IMR-90 (cell line): ENCODE measurements at regions not wholly inside any gene's neighbourhood (a gene's known extent, or its start where the extent isn't known, plus 50 kb on each side); places are given as distances from the start of the nearest gene placed in this dataset.

Source experiments
- ATAC-seq: fragments of 200-7000 bp; cut with Tn5 transposase; 2 replicates; pipeline ENCODE4 v1.9.1; 2020; ENCODE audit warnings: low read depth, mild to moderate bottlenecking, moderate library complexity
- BruUV-seq: library from RNA; stranded (reverse); fragments of 400-500 nt; replicated peaks from 2 replicates; lab custom pipeline; 2021; lab: Mats Ljungman, UMichigan
- CTCF ChIA-PET: fragments of 300-600 bp; formaldehyde crosslinking; extraction: SDS; loops from one replicate; lab custom pipeline; 2021; ENCODE audit warnings: antibody characterized with exemption; lab: Yijun Ruan, JAX
- POLR2A ChIA-PET: fragments of 300-600 bp; sonication (Branson Sonifier 250); formaldehyde crosslinking; loops from one replicate; lab custom pipeline; 2022; ENCODE audit warnings: antibody characterized with exemption; ENCODE audit not compliant: unreplicated experiment; lab: Charles Lee
- DNase-seq: peaks from one replicate; pipeline ENCODE4 v3.0.0; 2013
- H2AFZ ChIP-seq: replicated peaks from 2 replicates; pipeline ENCODE3; 2013; ENCODE audit warnings: low read length, mild to moderate bottlenecking; ENCODE audit not compliant: poor library complexity
- H2AK5ac ChIP-seq: 2 replicates; pipeline ENCODE4 v1.6.1; 2013; ENCODE audit warnings: low read depth, low read length, inconsistent platforms
- H2AK9ac ChIP-seq: replicated peaks from 2 replicates; pipeline ENCODE3; 2013; ENCODE audit warnings: mild to moderate bottlenecking, low read depth, low read length, moderate library complexity; ENCODE audit not compliant: poor library complexity
- H2BK120ac ChIP-seq: 2 replicates; pipeline ENCODE4 v1.6.1; 2013; ENCODE audit warnings: low read depth, low read length, inconsistent platforms
- H2BK15ac ChIP-seq: 3 replicates; pipeline ENCODE4 v1.6.1; 2013; ENCODE audit warnings: low read depth, low read length, inconsistent platforms
- H2BK20ac ChIP-seq: 2 replicates; pipeline ENCODE4 v1.6.1; 2013; ENCODE audit warnings: low read depth, mild to moderate bottlenecking, inconsistent platforms, low read length, moderate library complexity
- H2BK5ac ChIP-seq: 2 replicates; pipeline ENCODE4 v1.6.1; 2013; ENCODE audit warnings: mild to moderate bottlenecking, low read depth, low read length, inconsistent platforms; ENCODE audit not compliant: poor library complexity, severe bottlenecking
- H3K14ac ChIP-seq: replicated peaks from 2 replicates; pipeline ENCODE4 v1.6.1; 2013; ENCODE audit warnings: low read depth, low read length, inconsistent platforms
- H3K18ac ChIP-seq: 2 replicates; pipeline ENCODE4 v1.6.1; 2013; ENCODE audit warnings: low read depth, low read length, control low read depth
- H3K23ac ChIP-seq: 2 replicates; pipeline ENCODE4 v1.6.1; 2013; ENCODE audit warnings: low read depth, low read length, inconsistent platforms
- H3K27ac ChIP-seq: 2 replicates; pipeline ENCODE4 v1.5.1; 2013; ENCODE audit warnings: mild to moderate bottlenecking, control low read depth, low read length; ENCODE audit not compliant: insufficient read depth
- H3K27me3 ChIP-seq: 2 replicates; pipeline ENCODE4 v1.6.1; 2013; ENCODE audit warnings: low read length; ENCODE audit not compliant: control insufficient read depth, insufficient read depth
- H3K36me3 ChIP-seq: 2 replicates; pipeline ENCODE4 v1.6.1; 2013; ENCODE audit warnings: low read length, mixed read lengths; ENCODE audit not compliant: control insufficient read depth, insufficient read depth
- H3K4ac ChIP-seq: 2 replicates; pipeline ENCODE4 v1.6.1; 2013; ENCODE audit warnings: low read depth, low read length, inconsistent platforms
- H3K4me1 ChIP-seq: 2 replicates; pipeline ENCODE4 v1.6.1; 2013; ENCODE audit warnings: low read length, mixed read lengths; ENCODE audit not compliant: control insufficient read depth, insufficient read depth
- H3K4me2 ChIP-seq: 2 replicates; pipeline ENCODE4 v1.6.1; 2013; ENCODE audit warnings: low read depth, mild to moderate bottlenecking, control low read depth, low read length, moderate library complexity
- H3K4me3 ChIP-seq: 2 replicates; pipeline ENCODE4 v1.5.1; 2013; ENCODE audit warnings: low read depth, mild to moderate bottlenecking, control low read depth, low read length, moderate library complexity; ENCODE audit not compliant: insufficient read depth
- H3K56ac ChIP-seq: 2 replicates; pipeline ENCODE4 v1.6.1; 2013; ENCODE audit warnings: low read length, inconsistent platforms; ENCODE audit not compliant: insufficient read depth; ENCODE audit errors: extremely low read depth
- H3K79me1 ChIP-seq, 2 experiments: 2 replicates each; pipeline ENCODE4 v1.6.1; 2013; ENCODE audit warnings: low read length in 2 of 2, inconsistent platforms in 1 of 2, low read depth in 1 of 2
- H3K9ac ChIP-seq: 2 replicates; pipeline ENCODE4 v1.6.1; 2013; ENCODE audit warnings: low read depth, low read length, control low read depth
- H3K9me1 ChIP-seq: 2 replicates; pipeline ENCODE4 v1.6.1; 2013; ENCODE audit warnings: low read length, inconsistent platforms; ENCODE audit not compliant: insufficient read depth
- H3K9me3 ChIP-seq: 2 replicates; pipeline ENCODE4 v1.6.1; 2013; ENCODE audit warnings: low read length; ENCODE audit not compliant: control insufficient read depth, insufficient read depth
- H4K20me1 ChIP-seq: 2 replicates; pipeline ENCODE4 v1.6.1; 2013; ENCODE audit warnings: low read length, inconsistent platforms; ENCODE audit not compliant: insufficient read depth
- H4K5ac ChIP-seq: 2 replicates; pipeline ENCODE4 v1.6.1; 2013; ENCODE audit warnings: mild to moderate bottlenecking, low read depth, low read length, control low read depth
- H4K8ac ChIP-seq, 2 experiments: 2 replicates each; pipeline ENCODE4 v1.6.1; 2013; ENCODE audit warnings: low read depth in 2 of 2, low read length in 2 of 2, control low read depth in 1 of 2, inconsistent platforms in 1 of 2
- H4K91ac ChIP-seq: 2 replicates; pipeline ENCODE4 v1.6.1; 2013; ENCODE audit warnings: low read depth, low read length, inconsistent platforms; ENCODE audit not compliant: insufficient read depth
- BHLHE40 ChIP-seq: fragments of 150-350 bp; IDR thresholded peaks from 2 replicates; pipeline ENCODE4 v1.6.1; 2016; ENCODE audit warnings: mild to moderate bottlenecking, low read depth, low read length
- CTCF ChIP-seq: conservative IDR thresholded peaks from 2 replicates; pipeline ENCODE4 v1.5.1; 2012; ENCODE audit warnings: mild to moderate bottlenecking, low read depth, low read length, improper control_type of control experiment
- FOS ChIP-seq: fragments of 150-350 bp; IDR thresholded peaks from 2 replicates; pipeline ENCODE4 v1.6.1; 2016; ENCODE audit warnings: low read depth, low read length
- MAFK ChIP-seq: IDR thresholded peaks from 2 replicates; pipeline ENCODE4 v1.6.1; 2012; ENCODE audit warnings: low read depth, low read length, improper control_type of control experiment
- MAZ ChIP-seq: IDR thresholded peaks from 2 replicates; pipeline ENCODE4 v1.6.1; 2012; ENCODE audit warnings: low read depth, mild to moderate bottlenecking, low read length, improper control_type of control experiment, moderate library complexity, borderline replicate concordance
- MXI1 ChIP-seq: IDR thresholded peaks from 2 replicates; pipeline ENCODE4 v1.6.1; 2012; ENCODE audit warnings: low read depth, mild to moderate bottlenecking, low read length, moderate library complexity, borderline replicate concordance
- NFE2L2 ChIP-seq: fragments of 150-350 bp; IDR thresholded peaks from 2 replicates; pipeline ENCODE4 v1.6.1; 2016; ENCODE audit warnings: low read depth, mild to moderate bottlenecking, low read length
- POLR2A ChIP-seq: IDR thresholded peaks from 2 replicates; pipeline ENCODE4 v1.6.1; 2012; ENCODE audit warnings: mild to moderate bottlenecking, low read depth, low read length
- RAD21 ChIP-seq: IDR thresholded peaks from 2 replicates; pipeline ENCODE4 v1.6.1; 2012; ENCODE audit warnings: low read length, improper control_type of control experiment
- SMC3 ChIP-seq: fragments of 150-350 bp; IDR thresholded peaks from 2 replicates; pipeline ENCODE4 v1.6.1; 2016; ENCODE audit warnings: low read depth, mild to moderate bottlenecking, antibody characterized with exemption, low read length, moderate library complexity
- USF2 ChIP-seq: fragments of 150-350 bp; IDR thresholded peaks from 2 replicates; pipeline ENCODE4 v1.6.1; 2017; ENCODE audit warnings: mild to moderate bottlenecking, antibody characterized with exemption, low read length, low read depth
- WGBS, 2 experiments: methylation state at CpG; one replicate each; pipeline versions ENCODE4 v1.1.5 to v1.1.7; 2013; ENCODE audit warnings: missing lambda C conversion rate in 2 of 2; ENCODE audit not compliant: insufficient read length in 1 of 2; ENCODE audit errors: extremely low coverage in 2 of 2; 5-methylcytosine and 5-hydroxymethylcytosine counted together
- dilution Hi-C: fragments of 300-500 bp; cut with HindIII; formaldehyde crosslinking; loops from one replicate; pipeline ENCODE4 v1.14.3; 2018; ENCODE audit warnings: low sequenced_read_pairs; ENCODE audit not compliant: unreplicated experiment
- in situ Hi-C: fragments of 300-500 bp; cut with MboI; formaldehyde crosslinking; loops from 3 replicates; pipeline ENCODE4 v1.14.3; 2019; ENCODE audit warnings: low sequenced_read_pairs, inconsistent platforms, mixed read lengths
- intact Hi-C: fragments of 100-400 bp; cut with micrococcal nuclease; formaldehyde crosslinking; loops from 2 replicates; pipeline ENCODE4 v1.10.0; 2022

GRCh38 chr10:78644550-78644949 lies 424.2 kb upstream of the ZMIZ1 start:
- H3K4me3 ChIP-seq, result no peak overlapping the region
- WGBS, 2 experiments, result no CpG with 5 or more reads among the region's 2 CpGs
- H3K14ac ChIP-seq, result no peak overlapping the region
- DNase-seq, result no peak
- in situ Hi-C loops, result no loop called here
- no peak for TF ChIP-seq USF2
- TF ChIP-seq FOS, result no peak
- TF ChIP-seq MAFK, result no peak
- TF ChIP-seq MXI1, result no peak
- no peak for TF ChIP-seq SMC3
- no peak for TF ChIP-seq RAD21
- TF ChIP-seq POLR2A, result no peak
- no peak for TF ChIP-seq BHLHE40
- TF ChIP-seq MAZ, result no peak
- TF ChIP-seq CTCF, result no peak
- TF ChIP-seq NFE2L2, result no peak
- H4K91ac ChIP-seq, result no peak overlapping the region
- no peak overlapping the region for H2AFZ ChIP-seq
- ChIA-PET POLR2A (no interaction called here), CTCF (interaction anchor here (1.1 kb wide), 1 partner anchor 13 kb away, joined by 3 read pairs; no protein-coding TSS in a partner anchor)
- H3K4ac ChIP-seq, result no peak overlapping the region
- peaks cover 16% of the 10 kb centered on the region for H3K9me1 ChIP-seq
- ATAC-seq, result no peak
- H3K56ac ChIP-seq, result no peak overlapping the region
- no peaks in the 10 kb centered on the region for H3K79me1 ChIP-seq
- no peaks in the 10 kb centered on the region for H4K20me1 ChIP-seq
- H2BK5ac ChIP-seq, result no peak overlapping the region
- dilution Hi-C loops, result no loop called here
- no peak overlapping the region for H4K8ac ChIP-seq
- no peak overlapping the region for H2BK15ac ChIP-seq
- no peak overlapping the region for H2AK5ac ChIP-seq
- H3K4me2 ChIP-seq, result no peak overlapping the region
- H3K18ac ChIP-seq, result no peak overlapping the region
- no peak overlapping the region for H2BK120ac ChIP-seq
- no peak overlapping the region for H2AK9ac ChIP-seq
- H3K4me1 ChIP-seq, result peaks cover 6% of the 10 kb centered on the region
- H3K9ac ChIP-seq, result no peak overlapping the region
- H4K5ac ChIP-seq, result no peak overlapping the region
- H3K36me3 ChIP-seq, result no peaks in the 10 kb centered on the region
- no TSS peak for BruUV-seq
- H2BK20ac ChIP-seq, result no peak overlapping the region
- H3K27ac ChIP-seq, result no peak overlapping the region
- H3K23ac ChIP-seq, result no peak overlapping the region
- H3K27me3 ChIP-seq, result peaks cover 19% of the 10 kb centered on the region
- peaks cover 3% of the 10 kb centered on the region for H3K9me3 ChIP-seq
- intact Hi-C loops, result no loop called here
